ENCODE measurements at regions not wholly inside any gene's neighbourhood (a gene's known extent, or its start where the extent isn't known, plus 50 kb on each side); places are given as distances from the start of the nearest gene placed in this dataset.

DNA sequence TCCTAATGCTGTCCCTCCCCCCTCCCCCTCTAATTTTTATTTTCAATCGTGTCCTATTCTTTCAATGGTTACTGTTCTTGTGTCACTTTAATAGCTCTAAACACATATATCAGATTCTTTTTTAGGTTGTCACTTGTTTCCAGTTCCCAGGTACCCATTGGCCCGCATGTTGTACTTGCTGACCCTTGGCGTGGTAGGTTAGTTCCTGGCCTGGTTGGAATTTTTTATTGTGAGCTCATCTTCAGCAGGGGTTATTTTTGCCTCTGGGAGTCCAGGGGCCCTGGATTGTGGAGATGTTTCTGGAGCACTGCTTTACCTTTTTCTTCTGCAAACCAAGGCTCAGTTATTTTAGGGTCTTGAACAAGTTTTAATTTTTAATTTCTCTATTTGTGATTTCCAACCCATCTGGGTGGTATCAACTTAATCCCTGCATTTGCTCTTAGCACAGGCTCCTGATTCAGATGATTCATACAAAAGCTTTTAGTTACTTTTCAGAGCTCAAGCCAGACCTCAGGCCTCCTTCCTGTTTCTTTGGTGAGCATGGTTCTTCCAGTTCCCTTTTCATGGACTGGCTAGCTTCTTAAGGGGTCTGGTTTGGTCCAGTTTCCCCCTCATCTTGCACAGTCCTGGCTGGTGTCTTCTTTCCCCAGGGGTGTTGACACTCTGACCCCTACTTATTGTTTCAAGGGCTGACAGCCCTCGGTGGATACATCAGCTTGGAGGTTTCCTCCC lies 220.5 kb downstream of the TM9SF2 start:
- TF ChIP-seq, protein P1, sequence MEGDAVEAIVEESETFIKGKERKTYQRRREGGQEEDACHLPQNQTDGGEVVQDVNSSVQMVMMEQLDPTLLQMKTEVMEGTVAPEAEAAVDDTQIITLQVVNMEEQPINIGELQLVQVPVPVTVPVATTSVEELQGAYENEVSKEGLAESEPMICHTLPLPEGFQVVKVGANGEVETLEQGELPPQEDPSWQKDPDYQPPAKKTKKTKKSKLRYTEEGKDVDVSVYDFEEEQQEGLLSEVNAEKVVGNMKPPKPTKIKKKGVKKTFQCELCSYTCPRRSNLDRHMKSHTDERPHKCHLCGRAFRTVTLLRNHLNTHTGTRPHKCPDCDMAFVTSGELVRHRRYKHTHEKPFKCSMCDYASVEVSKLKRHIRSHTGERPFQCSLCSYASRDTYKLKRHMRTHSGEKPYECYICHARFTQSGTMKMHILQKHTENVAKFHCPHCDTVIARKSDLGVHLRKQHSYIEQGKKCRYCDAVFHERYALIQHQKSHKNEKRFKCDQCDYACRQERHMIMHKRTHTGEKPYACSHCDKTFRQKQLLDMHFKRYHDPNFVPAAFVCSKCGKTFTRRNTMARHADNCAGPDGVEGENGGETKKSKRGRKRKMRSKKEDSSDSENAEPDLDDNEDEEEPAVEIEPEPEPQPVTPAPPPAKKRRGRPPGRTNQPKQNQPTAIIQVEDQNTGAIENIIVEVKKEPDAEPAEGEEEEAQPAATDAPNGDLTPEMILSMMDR (IDR thresholded peaks at IDR 0.05): no peak
- TF ChIP-seq, protein P2, sequence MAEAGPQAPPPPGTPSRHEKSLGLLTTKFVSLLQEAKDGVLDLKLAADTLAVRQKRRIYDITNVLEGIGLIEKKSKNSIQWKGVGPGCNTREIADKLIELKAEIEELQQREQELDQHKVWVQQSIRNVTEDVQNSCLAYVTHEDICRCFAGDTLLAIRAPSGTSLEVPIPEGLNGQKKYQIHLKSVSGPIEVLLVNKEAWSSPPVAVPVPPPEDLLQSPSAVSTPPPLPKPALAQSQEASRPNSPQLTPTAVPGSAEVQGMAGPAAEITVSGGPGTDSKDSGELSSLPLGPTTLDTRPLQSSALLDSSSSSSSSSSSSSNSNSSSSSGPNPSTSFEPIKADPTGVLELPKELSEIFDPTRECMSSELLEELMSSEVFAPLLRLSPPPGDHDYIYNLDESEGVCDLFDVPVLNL (CRISPR knock-in tag; IDR thresholded peaks at IDR 0.05; ENCODE audit: borderline replicate concordance, low read depth): no peak
- no peak for TF ChIP-seq ZNF671 (CRISPR knock-in tag; IDR thresholded peaks at IDR 0.05)
